Motor neuron (in vitro differentiated cells): ENCODE measurements at regions not wholly inside any gene's neighbourhood (a gene's known extent, or its start where the extent isn't known, plus 50 kb on each side); places are given as distances from the start of the nearest gene placed in this dataset.
A peak's percentile ranks its signal among the peaks of the same experiment; 100 is the strongest.

Source experiments
- ATAC-seq, 8 experiments: fragments of 200-7000 bp; cut with Tn5 transposase; replicated peaks in 6 of 8; 2 replicates each; pipeline ENCODE4 v1.8.0; 2021; ENCODE audit warnings: mild to moderate bottlenecking in 8 of 8, moderate library complexity in 8 of 8
- H3K27ac ChIP-seq, 2 donors: fragments of 250-450 bp; sonication (Bioruptor Pico); 2 replicates each; pipeline ENCODE4 v1.9.0; 2021; ENCODE audit warnings: antibody characterized with exemption in 2 of 2, mild to moderate bottlenecking in 2 of 2, moderate library complexity in 1 of 2
- H3K4me1 ChIP-seq, 2 donors: fragments of 250-450 bp; sonication (Bioruptor Pico); replicated peaks in 1 of 2; 2 replicates each; pipeline ENCODE4 v1.6.1; 2021; ENCODE audit warnings: antibody characterized with exemption in 2 of 2, mild to moderate bottlenecking in 2 of 2, moderate library complexity in 1 of 2
- H3K4me3 ChIP-seq, 5 donors: fragments of 250-450 bp; sonication (Bioruptor Pico); 2 replicates each; pipeline ENCODE4 v1.9.0; 2021; ENCODE audit warnings: antibody characterized with exemption in 5 of 5, mild to moderate bottlenecking in 5 of 5, moderate library complexity in 4 of 5
- WGBS, 10 experiments: fragments of 450-650 bp; shearing (Covaris generic); methylation state at CpG; one replicate each; pipeline ENCODE4 v1.0.0; 2022; 5-methylcytosine and 5-hydroxymethylcytosine counted together
- in situ Hi-C, 9 experiments: fragments of 400-800 bp; cut with MboI; loops; one replicate each; pipeline ENCODE4 v1.15.0; 2021; ENCODE audit warnings: low sequenced_read_pairs in 9 of 9, low pct_unique_long_range_greater_than_20kb in 2 of 9; ENCODE audit not compliant: unreplicated experiment in 9 of 9

GRCh38 chr5:160175438-160176218, 53.7 kb upstream of the FABP6 start:
- H3K27ac ChIP-seq: peak overlapping the region; percentile 45 to 47
- H3K4me3 ChIP-seq: no peak overlapping the region
- in situ Hi-C loops: no loop called here
- peak in 7 of 8 experiments; percentile 20 to 97 (median 82) for ATAC-seq
- peaks cover 19 to 20% of the 10 kb centered on the region in 2 donors for H3K4me1 ChIP-seq
- WGBS, 10 experiments: 33 to 66% (median 53%) methylated on average over 3 to 9 of the region's 18 CpGs; no CpG with 5 or more reads in 6 of the 10 experiments

GRCh38 chr5:160174780-160175437, 54.4 kb upstream of the FABP6 start:
- H3K4me1 ChIP-seq: peaks cover 19 to 20% of the 10 kb centered on the region in 2 donors
- ATAC-seq: no peak
- 79 to 100% (median 100%) methylated on average over 1 to 4 of the region's 4 CpGs; no CpG with 5 or more reads in 1 of the 10 experiments for WGBS, 10 experiments
- no peak overlapping the region for H3K4me3 ChIP-seq
- H3K27ac ChIP-seq: peak overlapping the region; percentile 45 to 47
- in situ Hi-C loops: no loop called here

- no peak overlapping the region for H3K27ac ChIP-seq
- 0 to 100% (median 87%) methylated on average over 1 to 5 of the region's 5 CpGs; no CpG with 5 or more reads in 1 of the 10 experiments for WGBS, 10 experiments
- no peak for ATAC-seq
- in situ Hi-C loops: no loop called here
- no peak overlapping the region for H3K4me3 ChIP-seq
- peaks cover 19 to 20% of the 10 kb centered on the region in 2 donors for H3K4me1 ChIP-seq
These were observed 55.0 kb upstream of the FABP6 start for GRCh38 chr5:160174290-160174689.

- 19 to 100% (median 81%) methylated on average over 1 to 2 of the region's 2 CpGs; no CpG with 5 or more reads in 4 of the 10 experiments for WGBS, 10 experiments
- peak in 3 of 8 experiments; percentile 20 to 36 (median 24) for ATAC-seq
- Histone ChIP-seq H3K4me3 (no peak overlapping the region), H3K4me1 (peaks cover 20 to 22% of the 10 kb centered on the region in 2 donors), H3K27ac (peak overlapping the region in 1 of 2 donors; percentile 11)
- in situ Hi-C loops: no loop called here
These were observed 52.4 kb upstream of the PWWP2A start for GRCh38 chr5:160171666-160172065.

GRCh38 chr5:160169326-160169725, 50.1 kb upstream of the PWWP2A start:
- in situ Hi-C loops: no loop called here
- peak in 1 of 8 experiments; percentile 7 for ATAC-seq
- H3K27ac ChIP-seq: no peak overlapping the region
- H3K4me1 ChIP-seq: peaks cover 28 to 30% of the 10 kb centered on the region in 2 donors
- 0 to 100% (median 63%) methylated on average over 1 to 3 of the region's 3 CpGs; no CpG with 5 or more reads in 1 of the 10 experiments for WGBS, 10 experiments
- H3K4me3 ChIP-seq: no peak overlapping the region
